OCI-LY7 (cell line): ENCODE measurements at regions not wholly inside any gene's neighbourhood (a gene's known extent, or its start where the extent isn't known, plus 50 kb on each side); places are given as distances from the start of the nearest gene placed in this dataset.
A peak's percentile ranks its signal among the peaks of the same experiment; 100 is the strongest.

Source experiments
- BruUV-seq: library from RNA; stranded (reverse); fragments of 400-500 nt; replicated peaks from 2 replicates; lab custom pipeline; 2021; lab: Mats Ljungman, UMichigan
- CTCF ChIA-PET: fragments of 300-600 bp; sonication (Branson Sonifier 250); formaldehyde crosslinking; loops from one replicate; lab custom pipeline; 2022; ENCODE audit warnings: antibody characterized with exemption; ENCODE audit not compliant: unreplicated experiment; lab: Charles Lee
- POLR2A ChIA-PET: fragments of 300-600 bp; sonication (Branson Sonifier 250); formaldehyde crosslinking; loops from one replicate; lab custom pipeline; 2022; ENCODE audit warnings: antibody characterized with exemption; lab: Charles Lee
- DNase-seq: peaks from one replicate; pipeline ENCODE4 v3.0.0-alpha.2; 2015; ENCODE audit warnings: low spot score
- H2AFZ ChIP-seq: fragments of 200-600 bp; sonication (generic), shearing (Covaris generic); 2 replicates; pipeline ENCODE4 v1.6.1; 2014; ENCODE audit warnings: mild to moderate bottlenecking, antibody characterized with exemption, low read length, moderate library complexity
- H3K27ac ChIP-seq: fragments of 200-600 bp; sonication (generic); 2 replicates; pipeline ENCODE4 v1.5.1; 2014; ENCODE audit warnings: mixed run types, low read depth, mild to moderate bottlenecking, moderate library complexity, low read length, inconsistent platforms; ENCODE audit not compliant: poor library complexity, severe bottlenecking
- H3K36me3 ChIP-seq: fragments of 200-600 bp; sonication (generic); 2 replicates; pipeline ENCODE4 v1.6.1; 2014; ENCODE audit warnings: mild to moderate bottlenecking, antibody characterized with exemption, low read length, moderate library complexity, mixed read lengths; ENCODE audit not compliant: insufficient read depth
- H3K4me1 ChIP-seq: fragments of 200-600 bp; sonication (generic); 2 replicates; pipeline ENCODE4 v1.5.1; 2014; ENCODE audit warnings: mild to moderate bottlenecking, low read length; ENCODE audit not compliant: insufficient read depth, poor library complexity, severe bottlenecking
- H3K4me2 ChIP-seq: fragments of 200-600 bp; sonication (generic); 2 replicates; pipeline ENCODE4 v1.6.1; 2014; ENCODE audit warnings: mild to moderate bottlenecking, low read length
- H3K4me3 ChIP-seq: fragments of 200-600 bp; sonication (generic); 2 replicates; pipeline ENCODE4 v1.5.1; 2014; ENCODE audit warnings: mild to moderate bottlenecking, low read depth, low read length; ENCODE audit not compliant: poor library complexity, severe bottlenecking
- H3K79me2 ChIP-seq: fragments of 200-600 bp; sonication (generic); 2 replicates; pipeline ENCODE4 v1.6.1; 2016; ENCODE audit warnings: low read depth, mild to moderate bottlenecking, low read length, moderate library complexity, mixed read lengths; ENCODE audit not compliant: insufficient read depth
- H3K9me2 ChIP-seq: fragments of 200-600 bp; sonication (generic); 2 replicates; pipeline ENCODE4 v1.6.1; 2016; ENCODE audit warnings: mild to moderate bottlenecking, low read length, mixed read lengths; ENCODE audit not compliant: insufficient read depth
- H3K9me3 ChIP-seq: fragments of 200-600 bp; sonication (generic); 2 replicates; pipeline ENCODE4 v1.6.1; 2014; ENCODE audit warnings: mild to moderate bottlenecking, mixed run types, low read length, mixed read lengths
- H4K20me1 ChIP-seq: fragments of 200-600 bp; sonication (generic); 2 replicates; pipeline ENCODE4 v1.6.1; 2014; ENCODE audit warnings: mild to moderate bottlenecking, antibody characterized with exemption, low read length, moderate library complexity, mixed read lengths; ENCODE audit not compliant: insufficient read depth
- EZH2phosphoT487 ChIP-seq: fragments of 200-600 bp; sonication (generic); IDR thresholded peaks from 2 replicates; pipeline ENCODE4 v1.6.1; 2018; ENCODE audit warnings: low read depth, borderline replicate concordance, mild to moderate bottlenecking, mixed run types, antibody characterized with exemption, low read length, moderate library complexity, mixed read lengths
- intact Hi-C: fragments of 100-400 bp; cut with micrococcal nuclease; formaldehyde crosslinking; loops from one replicate; pipeline ENCODE4 v1.10.0; 2022; ENCODE audit not compliant: unreplicated experiment
- TF ChIP-seq, protein P1 (sequence below): fragments of 200-600 bp; sonication (generic); conservative IDR thresholded peaks from 2 replicates; pipeline ENCODE4 v1.5.1; 2014; ENCODE audit warnings: mild to moderate bottlenecking, antibody characterized with exemption, low read length, moderate library complexity, mixed read lengths

GRCh38 chr7:106597751-106598546, 63.0 kb downstream of the CCDC71L start:
- POLR2A ChIA-PET, result interaction anchor here (0.5 to 3.0 kb wide), 18 partner anchors 9 to 569 kb away, joined by 3 to 16 read pairs (median 5); partner anchors contain the start of gene NAMPT
- DNase-seq, result no peak
- H3K4me1 ChIP-seq, result peaks cover 3% of the 10 kb centered on the region
- intact Hi-C loops, result loop anchor here (2.0 kb wide), 1 partner anchor 63 kb away; the partner anchor contains the start of gene CCDC71L
- BruUV-seq, result no TSS peak
- H3K4me3 ChIP-seq, result no peak overlapping the region
- peak overlapping the region; percentile 37; the same call in 1 of the 2 replicates for H2AFZ ChIP-seq
- H3K79me2 ChIP-seq, result no peaks in the 10 kb centered on the region
- no peaks in the 10 kb centered on the region for H4K20me1 ChIP-seq
- H3K9me2 ChIP-seq, result no peaks in the 10 kb centered on the region
- no peaks in the 10 kb centered on the region for H3K9me3 ChIP-seq
- CTCF ChIA-PET, result interaction anchor here (0.7 kb wide), 1 partner anchor 53 kb away, joined by 3 read pairs; no protein-coding TSS in a partner anchor
- no peak overlapping the region for H3K27ac ChIP-seq
- H3K36me3 ChIP-seq, result no peaks in the 10 kb centered on the region
- TF ChIP-seq EZH2phosphoT487, result no peak
- TF ChIP-seq, protein P1, sequence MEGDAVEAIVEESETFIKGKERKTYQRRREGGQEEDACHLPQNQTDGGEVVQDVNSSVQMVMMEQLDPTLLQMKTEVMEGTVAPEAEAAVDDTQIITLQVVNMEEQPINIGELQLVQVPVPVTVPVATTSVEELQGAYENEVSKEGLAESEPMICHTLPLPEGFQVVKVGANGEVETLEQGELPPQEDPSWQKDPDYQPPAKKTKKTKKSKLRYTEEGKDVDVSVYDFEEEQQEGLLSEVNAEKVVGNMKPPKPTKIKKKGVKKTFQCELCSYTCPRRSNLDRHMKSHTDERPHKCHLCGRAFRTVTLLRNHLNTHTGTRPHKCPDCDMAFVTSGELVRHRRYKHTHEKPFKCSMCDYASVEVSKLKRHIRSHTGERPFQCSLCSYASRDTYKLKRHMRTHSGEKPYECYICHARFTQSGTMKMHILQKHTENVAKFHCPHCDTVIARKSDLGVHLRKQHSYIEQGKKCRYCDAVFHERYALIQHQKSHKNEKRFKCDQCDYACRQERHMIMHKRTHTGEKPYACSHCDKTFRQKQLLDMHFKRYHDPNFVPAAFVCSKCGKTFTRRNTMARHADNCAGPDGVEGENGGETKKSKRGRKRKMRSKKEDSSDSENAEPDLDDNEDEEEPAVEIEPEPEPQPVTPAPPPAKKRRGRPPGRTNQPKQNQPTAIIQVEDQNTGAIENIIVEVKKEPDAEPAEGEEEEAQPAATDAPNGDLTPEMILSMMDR, result no peak
- no peak overlapping the region for H3K4me2 ChIP-seq

DNA sequence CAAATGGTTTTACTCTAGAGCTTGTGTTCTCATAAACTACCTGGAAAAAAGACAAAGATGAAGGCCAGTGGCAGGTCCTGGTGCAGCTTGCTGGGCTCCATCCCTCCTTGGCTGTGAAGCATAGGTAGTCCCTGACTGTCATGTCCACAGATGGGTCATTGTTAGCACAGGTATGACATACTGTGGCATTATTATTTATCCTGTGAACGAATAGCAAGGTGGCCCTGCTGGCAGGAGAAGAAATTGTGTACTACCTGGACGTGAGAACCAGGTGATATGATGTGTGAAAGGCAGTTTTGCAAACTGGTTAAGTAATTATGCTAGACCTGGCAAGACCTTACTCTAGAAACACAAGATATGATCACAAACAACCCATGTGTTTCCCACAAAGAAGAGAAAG, 63.9 kb downstream of the CCDC71L start:
- Histone ChIP-seq H3K9me3 (no peaks in the 10 kb centered on the region), H2AFZ (no peak overlapping the region; the same call in 1 of the 2 replicates), H3K9me2 (no peaks in the 10 kb centered on the region), H3K27ac (no peak overlapping the region), H3K4me2 (no peak overlapping the region), H4K20me1 (no peaks in the 10 kb centered on the region), H3K4me3 (no peak overlapping the region), H3K79me2 (no peaks in the 10 kb centered on the region), H3K4me1 (peaks cover 3% of the 10 kb centered on the region), H3K36me3 (no peaks in the 10 kb centered on the region)
- TF ChIP-seq EZH2phosphoT487, result no peak
- TF ChIP-seq, protein P1, result no peak
- POLR2A ChIA-PET, result interaction anchor here (1.3 to 3.0 kb wide), 3 partner anchors 8 to 29 kb away, joined by 3 to 16 read pairs (median 10); no protein-coding TSS in a partner anchor
- CTCF ChIA-PET, result interaction anchor here (0.7 kb wide), 1 partner anchor 52 kb away, joined by 3 read pairs; no protein-coding TSS in a partner anchor
- BruUV-seq, result no TSS peak
- intact Hi-C loops, result no loop called here
- no peak for DNase-seq

GRCh38 chr7:106595922-106596321, 65.0 kb downstream of the CCDC71L start:
- Histone ChIP-seq H2AFZ (no peak overlapping the region), H3K4me3 (no peak overlapping the region), H3K27ac (no peak overlapping the region), H3K4me2 (no peak overlapping the region), H4K20me1 (no peaks in the 10 kb centered on the region), H3K79me2 (no peaks in the 10 kb centered on the region), H3K36me3 (no peaks in the 10 kb centered on the region), H3K9me2 (no peaks in the 10 kb centered on the region), H3K9me3 (no peaks in the 10 kb centered on the region), H3K4me1 (peaks cover 3% of the 10 kb centered on the region)
- intact Hi-C loops, result no loop called here
- CTCF ChIA-PET, result no interaction called here
- BruUV-seq, result no TSS peak
- TF ChIP-seq, protein P1, result no peak
- TF ChIP-seq EZH2phosphoT487, result no peak
- no peak for DNase-seq
- POLR2A ChIA-PET, result interaction anchor here (0.7 to 3.0 kb wide), 4 partner anchors 10 to 171 kb away, joined by 3 to 16 read pairs (median 4); no protein-coding TSS in a partner anchor
